Liver (tissue), 8 donors: ENCODE measurements at regions not wholly inside any gene's neighbourhood (a gene's known extent, or its start where the extent isn't known, plus 50 kb on each side); places are given as distances from the start of the nearest gene placed in this dataset.

Source experiments
- DNase-seq: peaks from one replicate; pipeline ENCODE4 v3.0.0-alpha.2; 2017; ENCODE audit warnings: low spot score
- H3K27ac ChIP-seq, 2 donors: one replicate each; pipeline ENCODE4 v1.7.0; 2013; ENCODE audit warnings: inconsistent platforms in 2 of 2, low read length in 2 of 2, control low read depth in 1 of 2, low read depth in 1 of 2, mild to moderate bottlenecking in 1 of 2
- H3K27me3 ChIP-seq, 4 donors: one replicate each; pipeline versions ENCODE4 v1.6.1 to v1.7.0; 2013; ENCODE audit warnings: low read length in 3 of 4, inconsistent platforms in 1 of 4, mild to moderate bottlenecking in 1 of 4, moderate library complexity in 1 of 4; ENCODE audit not compliant: control insufficient read depth in 4 of 4, insufficient read depth in 4 of 4
- H3K36me3 ChIP-seq, 4 donors: one replicate each; pipeline versions ENCODE4 v1.6.1 to v1.7.0; 2013; ENCODE audit warnings: low read length in 3 of 4, mild to moderate bottlenecking in 3 of 4, low read depth in 1 of 4, moderate library complexity in 1 of 4; ENCODE audit not compliant: control insufficient read depth in 4 of 4, insufficient read depth in 3 of 4
- H3K4me1 ChIP-seq, 4 donors: one replicate each; pipeline versions ENCODE4 v1.6.1 to v1.7.0; 2013; ENCODE audit warnings: low read length in 3 of 4, mild to moderate bottlenecking in 3 of 4, moderate library complexity in 1 of 4; ENCODE audit not compliant: control insufficient read depth in 4 of 4, insufficient read depth in 4 of 4
- H3K4me3 ChIP-seq, 3 donors: one replicate each; pipeline versions ENCODE4 v1.6.1 to v1.7.0; 2013; ENCODE audit warnings: low read length in 3 of 3, control low read depth in 1 of 3, low read depth in 1 of 3, mild to moderate bottlenecking in 1 of 3
- H3K9ac ChIP-seq, 2 donors: one replicate each; pipeline ENCODE4 v1.7.0; 2013; ENCODE audit warnings: low read length in 2 of 2, mild to moderate bottlenecking in 2 of 2, moderate library complexity in 2 of 2, control low read depth in 1 of 2, low read depth in 1 of 2
- H3K9me3 ChIP-seq, 4 donors: one replicate each; pipeline versions ENCODE4 v1.6.1 to v1.7.0; 2013; ENCODE audit warnings: low read length in 3 of 4; ENCODE audit not compliant: control insufficient read depth in 4 of 4
- CTCF ChIP-seq: fragments of 150-350 bp; IDR thresholded peaks from 2 replicates; pipeline ENCODE4 v1.5.1; 2017; ENCODE audit warnings: improper control_type of control experiment, low read depth, low read length; ENCODE audit not compliant: missing input control
- EGR1 ChIP-seq, 2 donors: IDR thresholded peaks; 2 replicates each; pipeline ENCODE4 v1.6.1; 2016 to 2018; ENCODE audit warnings: antibody characterized with exemption in 2 of 2, low read depth in 2 of 2
- FOXA1 ChIP-seq: IDR thresholded peaks from 2 replicates; pipeline ENCODE4 v1.6.1; 2016; ENCODE audit warnings: antibody characterized with exemption
- FOXA2 ChIP-seq: IDR thresholded peaks from 2 replicates; pipeline ENCODE4 v1.6.1; 2016; ENCODE audit warnings: antibody characterized with exemption
- GABPA ChIP-seq, 2 donors: IDR thresholded peaks in 1 of 2; conservative IDR thresholded peaks in 1 of 2; 2 replicates each; pipeline ENCODE4 v1.6.1; 2016; ENCODE audit warnings: antibody characterized with exemption in 2 of 2, mild to moderate bottlenecking in 1 of 2, moderate library complexity in 1 of 2
- HNF4G ChIP-seq: IDR thresholded peaks from 2 replicates; pipeline ENCODE4 v1.6.1; 2016; ENCODE audit warnings: antibody characterized with exemption
- RAD21 ChIP-seq, 2 donors: IDR thresholded peaks; 2 replicates each; pipeline ENCODE4 v1.6.1; 2016; ENCODE audit warnings: antibody characterized with exemption in 2 of 2, mild to moderate bottlenecking in 2 of 2
- REST ChIP-seq: IDR thresholded peaks from 2 replicates; pipeline ENCODE4 v1.6.1; 2016; ENCODE audit warnings: antibody characterized with exemption, mild to moderate bottlenecking
- SP1 ChIP-seq: IDR thresholded peaks from 2 replicates; pipeline ENCODE4 v1.6.1; 2018; ENCODE audit warnings: antibody characterized with exemption, mild to moderate bottlenecking
- ZBTB33 ChIP-seq: IDR thresholded peaks from 2 replicates; pipeline ENCODE4 v1.6.1; 2016; ENCODE audit warnings: antibody characterized with exemption
- WGBS: extraction: QIAGEN DNeasy Blood & Tissue Kit; methylation state at CpG from one replicate; pipeline ENCODE4 v1.1.7; 2013; 5-methylcytosine and 5-hydroxymethylcytosine counted together
- TF ChIP-seq, protein P1 (sequence below): IDR thresholded peaks from 2 replicates; pipeline ENCODE4 v1.6.1; 2016; ENCODE audit warnings: antibody characterized with exemption
- donor health status: healthy.
- donor health status: healthy.
- donor health status: healthy.
- donor health status: healthy.
- donor health status: healthy.

GRCh38 chr3:53425936-53426335 lies 68.5 kb upstream of the CACNA1D start:
- H3K9me3 ChIP-seq: no peaks in the 10 kb centered on the region
- no peak overlapping the region for H3K9ac ChIP-seq
- no peak overlapping the region for H3K4me3 ChIP-seq
- H3K36me3 ChIP-seq: no peaks in the 10 kb centered on the region
- no peak for DNase-seq
- no peak for TF ChIP-seq ZBTB33
- no peak for TF ChIP-seq GABPA (IDR thresholded peaks at IDR 0.05 in 1 of 2, conservative IDR thresholded peaks at IDR 0.05 in 1 of 2)
- TF ChIP-seq CTCF: no peak
- TF ChIP-seq HNF4G: no peak
- TF ChIP-seq FOXA2: no peak
- no peak for TF ChIP-seq EGR1 (IDR thresholded peaks at IDR 0.05; ENCODE audit: low read depth in 2 of 2)
- TF ChIP-seq SP1: no peak
- no peak for TF ChIP-seq FOXA1
- TF ChIP-seq, protein P1, sequence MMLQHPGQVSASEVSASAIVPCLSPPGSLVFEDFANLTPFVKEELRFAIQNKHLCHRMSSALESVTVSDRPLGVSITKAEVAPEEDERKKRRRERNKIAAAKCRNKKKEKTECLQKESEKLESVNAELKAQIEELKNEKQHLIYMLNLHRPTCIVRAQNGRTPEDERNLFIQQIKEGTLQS: no peak
- no peak for TF ChIP-seq REST
- 85% methylated on average over 2 of the region's 2 CpGs for WGBS
- H3K4me1 ChIP-seq: no peaks in the 10 kb centered on the region
- no peak overlapping the region for H3K27ac ChIP-seq
- peaks cover 0 to 2% (median 0%) of the 10 kb centered on the region in 4 donors for H3K27me3 ChIP-seq

GRCh38 chr3:53426918-53427317 lies 67.5 kb upstream of the CACNA1D start:
- WGBS: 63% methylated on average over 4 of the region's 4 CpGs
- DNase-seq: no peak

More at GRCh38 chr3:53426918-53427317, 67.5 kb upstream of the CACNA1D start:
- Histone ChIP-seq H3K36me3 (no peaks in the 10 kb centered on the region), H3K27me3 (peaks cover 0 to 2% (median 0%) of the 10 kb centered on the region in 4 donors), H3K9me3 (no peaks in the 10 kb centered on the region), H3K4me3 (no peak overlapping the region), H3K4me1 (no peaks in the 10 kb centered on the region), H3K27ac (no peak overlapping the region), H3K9ac (no peak overlapping the region)
- TF ChIP-seq RAD21 (IDR thresholded peaks at IDR 0.05): peak; percentile 58 to 69
- no peak for TF ChIP-seq FOXA1
- TF ChIP-seq CTCF: peak; percentile 18
